NCI-H510A (cell line): ENCODE measurements at regions not wholly inside any gene's neighbourhood (a gene's known extent, or its start where the extent isn't known, plus 50 kb on each side); places are given as distances from the start of the nearest gene placed in this dataset.

Source experiments
- DNase-seq: peaks from one replicate; lab custom pipeline; 2025; lab: John Stamatoyannopoulos, UW

DNA sequence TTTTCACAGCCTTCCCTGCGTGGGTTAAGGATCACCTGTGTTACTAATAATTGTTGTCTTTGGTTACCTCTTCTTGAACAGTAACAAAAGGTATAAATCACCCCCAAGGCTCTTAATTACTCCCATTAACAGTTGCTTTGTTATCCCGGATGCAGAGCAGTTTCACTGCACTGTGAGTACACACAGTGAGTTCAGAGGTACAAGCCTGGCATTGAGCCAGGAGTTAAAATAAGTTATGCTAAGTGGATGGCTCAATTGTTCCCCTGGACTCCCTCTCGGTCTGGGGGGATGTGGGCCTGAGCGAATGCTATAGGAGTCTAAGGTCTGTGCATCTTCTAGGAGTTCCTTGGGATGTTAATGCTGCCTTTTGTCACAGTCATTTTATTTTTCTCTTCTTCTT is 258.3 kb downstream of the ATG4C start:
- DNase-seq, result peak; percentile 57

DNA sequence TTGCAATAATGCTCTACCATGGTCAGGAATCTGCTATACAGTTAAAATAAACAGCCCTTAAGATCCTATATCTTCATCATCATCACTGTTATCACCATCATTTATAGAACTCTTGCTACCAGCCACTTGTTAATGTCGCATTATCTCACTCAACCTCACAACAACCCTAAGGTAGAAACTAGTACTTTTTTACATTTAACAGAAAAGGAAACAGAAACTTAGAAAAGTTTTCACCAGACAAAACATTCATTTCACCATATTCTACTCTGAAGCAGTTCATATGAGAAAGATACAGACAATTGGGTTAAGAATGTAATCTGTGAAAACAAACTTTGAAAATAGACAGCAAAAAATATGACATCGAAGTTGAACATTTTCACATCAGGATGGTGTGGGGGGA is 262.6 kb downstream of the ATG4C start:
- DNase-seq, result no peak

- DNase-seq, result no peak
Observed at GRCh38 chr1:63049135-63049534, 265.2 kb downstream of the ATG4C start.

DNA sequence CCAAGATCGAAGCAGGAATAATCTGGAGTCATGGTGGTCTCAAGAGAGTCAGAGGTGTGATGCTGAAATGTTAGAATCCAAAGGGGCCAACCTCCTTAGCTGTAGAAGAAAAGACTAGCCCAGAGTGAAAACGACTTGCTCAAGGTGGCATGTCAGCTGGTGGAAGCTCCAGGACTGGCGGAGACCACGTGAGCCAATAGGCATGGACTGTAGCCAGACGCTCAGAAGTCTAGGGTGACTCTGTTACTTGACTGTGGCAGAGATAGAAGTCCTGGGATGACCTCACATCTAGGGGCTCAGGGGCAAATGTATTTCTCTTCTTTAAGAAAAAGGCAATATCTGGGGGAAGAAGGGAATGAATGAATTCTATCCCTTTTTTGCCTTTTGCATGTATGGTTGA is 267.4 kb downstream of the ATG4C start:
- no peak for DNase-seq

- DNase-seq, result no peak
Observed at GRCh38 chr1:63051886-63052285, 268.0 kb downstream of the ATG4C start.

- DNase-seq, result no peak
Observed at GRCh38 chr1:63054184-63054583, 268.2 kb upstream of the FOXD3 start.

- DNase-seq, result no peak
Observed at GRCh38 chr1:63063367-63063766, 259.0 kb upstream of the FOXD3 start.

- DNase-seq, result no peak
Observed at GRCh38 chr1:63064135-63064534, 258.2 kb upstream of the FOXD3 start.

GRCh38 chr1:63068626-63069025 is 253.7 kb upstream of the FOXD3 start:
- DNase-seq, result no peak

- no peak for DNase-seq
Observed at GRCh38 chr1:63069214-63069613, 253.2 kb upstream of the FOXD3 start.

DNA sequence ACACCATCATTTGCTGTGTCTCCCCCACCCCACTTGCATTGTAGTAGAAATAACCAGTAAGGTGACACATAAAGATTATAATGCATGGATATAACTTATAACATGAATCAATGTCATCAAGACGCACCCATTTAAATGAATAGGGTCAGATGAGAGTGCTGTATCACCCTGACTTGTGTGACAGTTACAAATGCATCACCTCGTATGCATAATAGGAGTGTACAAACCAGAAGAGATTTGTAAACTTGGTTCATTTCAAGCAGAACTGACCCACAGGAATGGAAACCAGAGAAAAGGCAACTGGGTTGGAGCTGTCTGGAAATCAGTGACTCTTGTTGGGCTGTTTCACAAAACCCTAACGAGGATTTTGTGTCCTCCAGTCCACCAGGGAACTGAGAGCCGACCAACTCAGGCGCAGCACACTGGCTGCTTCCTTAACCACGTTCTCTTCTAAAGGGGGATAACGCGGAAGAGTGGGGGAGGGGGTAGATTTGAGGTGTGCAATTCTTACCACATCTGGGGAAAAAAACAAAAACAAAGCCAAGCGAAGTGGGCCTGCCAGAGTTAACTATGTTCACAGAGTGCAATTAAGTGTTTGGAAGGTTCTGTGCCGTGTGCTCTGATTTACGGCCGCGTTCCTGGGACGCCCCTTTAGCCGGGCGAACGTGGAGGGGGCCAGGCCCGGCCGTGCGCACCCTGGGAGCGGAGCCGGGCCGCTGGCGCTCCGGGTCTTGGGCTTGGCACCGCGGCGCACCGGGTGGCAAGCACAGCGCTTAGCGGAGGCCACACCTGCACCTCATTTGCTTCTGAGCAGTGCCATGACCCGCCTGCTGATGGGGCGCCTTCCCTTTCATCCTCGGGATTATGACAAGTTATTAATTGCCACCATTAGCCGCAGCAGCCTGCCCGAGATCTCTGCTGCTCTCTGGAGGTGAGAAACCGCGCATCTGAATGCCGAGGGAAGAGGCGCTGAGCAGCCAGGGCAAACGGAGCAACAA is 248.8 kb upstream of the FOXD3 start:
- peak; percentile 35 for DNase-seq

DNA sequence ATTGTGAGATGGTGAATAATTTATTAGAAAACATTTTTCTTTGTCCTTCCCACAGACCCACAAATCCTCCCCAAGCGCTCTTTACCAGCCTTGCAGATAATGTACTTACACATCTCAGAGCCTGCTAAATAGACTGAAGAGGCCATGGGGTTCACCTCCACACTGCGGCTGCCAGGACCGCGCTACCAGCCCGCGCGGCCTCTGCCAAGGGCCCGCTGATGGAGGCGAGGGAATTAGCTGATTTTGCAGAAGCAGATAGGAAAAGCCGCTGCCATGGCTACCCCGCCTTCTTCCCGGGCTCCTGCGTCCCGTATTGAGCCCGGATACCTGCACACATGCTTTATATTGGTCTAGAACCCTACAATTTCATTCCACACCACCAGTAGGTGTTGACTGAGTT is 248.0 kb upstream of the FOXD3 start:
- no peak for DNase-seq

- no peak for DNase-seq
Observed at GRCh38 chr1:63082766-63083165, 239.6 kb upstream of the FOXD3 start.

GRCh38 chr1:63087966-63088365 is 234.4 kb upstream of the FOXD3 start:
- DNase-seq, result no peak

- DNase-seq, result no peak
Observed at GRCh38 chr1:63099188-63099587, 223.2 kb upstream of the FOXD3 start.

- no peak for DNase-seq
Observed at GRCh38 chr1:63101336-63101735, 221.0 kb upstream of the FOXD3 start.

GRCh38 chr1:63103682-63104081 is 218.7 kb upstream of the FOXD3 start:
- no peak for DNase-seq

GRCh38 chr1:63107066-63107465 is 215.3 kb upstream of the FOXD3 start:
- DNase-seq, result no peak

GRCh38 chr1:63108206-63108605 is 214.2 kb upstream of the FOXD3 start:
- no peak for DNase-seq

- DNase-seq, result no peak
Observed at GRCh38 chr1:63112155-63112900, 210.0 kb upstream of the FOXD3 start.

DNA sequence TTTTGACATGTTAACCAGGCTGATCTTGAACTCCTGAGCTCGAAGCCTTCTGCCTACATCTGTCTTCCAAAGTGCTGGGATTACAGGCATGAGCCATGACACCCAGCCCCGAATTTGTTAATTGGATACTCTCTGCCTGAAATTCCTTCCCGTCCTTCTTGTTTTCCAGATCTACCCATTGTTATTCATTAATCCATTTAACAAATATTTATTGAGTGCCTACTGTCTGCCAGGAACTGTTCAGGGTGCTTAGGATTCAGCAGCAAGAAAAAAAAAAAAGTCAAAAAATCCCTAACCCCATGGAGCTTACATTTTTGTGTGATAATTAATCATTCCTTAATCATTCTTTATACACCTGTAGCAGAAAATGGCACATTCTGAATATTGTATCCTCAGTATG is 206.8 kb upstream of the FOXD3 start:
- no peak for DNase-seq

- DNase-seq, result no peak
Observed at GRCh38 chr1:63116016-63116415, 206.4 kb upstream of the FOXD3 start.

DNA sequence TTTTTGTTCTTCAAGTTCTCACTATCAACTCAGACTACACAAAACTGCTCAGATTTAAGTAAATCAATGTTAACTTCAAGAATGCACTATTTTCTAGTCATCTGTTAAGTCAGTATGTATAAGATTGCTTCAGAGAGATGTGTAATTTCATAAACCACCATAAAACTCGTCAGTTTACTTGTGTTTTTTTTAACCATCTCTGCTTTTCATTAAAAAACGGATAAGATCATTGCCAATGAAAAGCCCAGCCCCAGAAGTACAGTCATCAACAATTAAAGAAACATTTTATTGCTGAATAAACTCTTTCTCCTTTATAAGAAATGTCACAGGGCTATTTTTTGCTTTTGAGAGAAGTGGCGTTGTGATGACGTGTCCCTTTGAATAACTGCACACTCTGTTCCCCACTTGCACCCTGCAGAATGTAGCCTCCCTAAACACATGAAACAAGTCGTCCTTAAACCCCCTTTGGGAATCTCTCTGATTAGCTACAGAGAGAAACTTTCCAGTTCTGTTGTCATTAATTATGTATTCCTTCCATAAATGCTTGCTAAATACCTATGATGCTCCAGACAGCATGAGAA is 202.7 kb upstream of the FOXD3 start:
- DNase-seq, result no peak
